ENCODE measurements at regions not wholly inside any gene's neighbourhood (a gene's known extent, or its start where the extent isn't known, plus 50 kb on each side); places are given as distances from the start of the nearest gene placed in this dataset.

GRCh38 chr6:106789428-106790148 is 160.2 kb downstream of the QRSL1 start:
- no CpG with 5 or more reads among the region's 3 CpGs for WGBS (ENCODE audit: extremely low coverage, insufficient read length, low lambda C conversion rate)

More at GRCh38 chr6:106789428-106790148, 160.2 kb downstream of the QRSL1 start:
- H2BK5ac ChIP-seq (ENCODE audit: insufficient read length, low read length): no peak overlapping the region
- Mint-ChIP-seq H3K36me3 (ENCODE audit: insufficient read depth in 1 of 3, low read depth in 3 of 3) (no peaks in the 10 kb centered on the region; a peak in 1 of 7 replicates), H3K9me3 (no peaks in the 10 kb centered on the region; a peak in 3 of 5 replicates), H3K27ac (no peak overlapping the region; a peak in 1 of 7 replicates), H3K27me3 (ENCODE audit: low read depth) (peaks cover 1% of the 10 kb centered on the region; the same call in 1 of the 2 replicates), H3K4me1 (peaks cover 3% of the 10 kb centered on the region in 2 experiments; a peak in 2 of 4 replicates), H3K4me3 (no peak overlapping the region; a peak in 1 of 5 replicates)
- no peak overlapping the region for H3K18ac ChIP-seq (ENCODE audit: insufficient read length, low read depth, low read length)
- no peak overlapping the region for H3K4me2 ChIP-seq (ENCODE audit: insufficient read depth, insufficient read length, low read length)
- H4K5ac ChIP-seq (ENCODE audit: insufficient read length, low read depth, low read length): no peak overlapping the region
- no peak overlapping the region for H3K14ac ChIP-seq (ENCODE audit: insufficient read depth, low read length)
- H4K8ac ChIP-seq (replicated peaks; ENCODE audit: insufficient read length, low read depth, low read length): no peak overlapping the region
- H2BK12ac ChIP-seq (ENCODE audit: insufficient read length, low read depth, low read length): no peak overlapping the region
- no peak overlapping the region for H2BK20ac ChIP-seq (ENCODE audit: low read depth, low read length, poor library complexity, severe bottlenecking)
- H3T11ph ChIP-seq (ENCODE audit: low read length): no peak overlapping the region
- H2BK120ac ChIP-seq (ENCODE audit: low read depth, low read length, poor library complexity, severe bottlenecking): no peak overlapping the region
- H3K79me2 ChIP-seq (ENCODE audit: insufficient read depth, low read length): no peaks in the 10 kb centered on the region
- no peak for TF ChIP-seq CTCF (conservative IDR thresholded peaks at IDR 0.05)
- DNase-seq: no peak
- no peaks in the 10 kb centered on the region for H3K9me3 ChIP-seq (ENCODE audit: control insufficient read depth, low read depth, low read length)
- no peak overlapping the region for H2AFZ ChIP-seq (ENCODE audit: low read length)
- H3K79me1 ChIP-seq (ENCODE audit: insufficient read depth, low read depth, low read length, poor library complexity, severe bottlenecking): no peaks in the 10 kb centered on the region
- H2BK15ac ChIP-seq (ENCODE audit: low read depth, low read length): no peak overlapping the region
- no peak overlapping the region for H3K23ac ChIP-seq (ENCODE audit: insufficient read length, low read depth, low read length)
- H4K91ac ChIP-seq (ENCODE audit: insufficient read length, low read depth, low read length): no peak overlapping the region
- no peaks in the 10 kb centered on the region for H4K20me1 ChIP-seq (ENCODE audit: control insufficient read depth, insufficient read depth, insufficient read length)
- H3K9ac ChIP-seq (ENCODE audit: extremely low read depth, insufficient read length, low read length): no peak overlapping the region
- no peak overlapping the region for H3K27ac ChIP-seq (ENCODE audit: insufficient read length, low read depth, low read length)
- H3K4ac ChIP-seq (ENCODE audit: low read depth, low read length): no peak overlapping the region
- no peaks in the 10 kb centered on the region for H3K23me2 ChIP-seq (ENCODE audit: insufficient read length, low read depth, low read length, poor library complexity, severe bottlenecking)
- H3K4me1 ChIP-seq (ENCODE audit: insufficient read depth, low read length): no peaks in the 10 kb centered on the region
- H3K56ac ChIP-seq (ENCODE audit: insufficient read length, low read depth, low read length): no peak overlapping the region
- no peak overlapping the region for H2AK5ac ChIP-seq (ENCODE audit: insufficient read length, low read length)
- no peaks in the 10 kb centered on the region for H3K27me3 ChIP-seq (ENCODE audit: insufficient read depth, low read length)

All from H9 (cell line).